ENCODE measurements at regions not wholly inside any gene's neighbourhood (a gene's known extent, or its start where the extent isn't known, plus 50 kb on each side); places are given as distances from the start of the nearest gene placed in this dataset.

- Mint-ChIP-seq H3K4me1 (ENCODE audit: low read depth) (no peaks in the 10 kb centered on the region), H3K4me3 (ENCODE audit: unreplicated experiment) (no peak overlapping the region), H3K27me3 (ENCODE audit: low read depth) (peaks cover 5% of the 10 kb centered on the region), H3K36me3 (ENCODE audit: low read depth) (no peaks in the 10 kb centered on the region), H3K27ac (ENCODE audit: unreplicated experiment) (no peak overlapping the region), H3K9me3 (ENCODE audit: low read depth) (peaks cover 9% of the 10 kb centered on the region)
- no peak for TF ChIP-seq CTCF (IDR thresholded peaks at IDR 0.05)
- no peak for DNase-seq (ENCODE audit: low spot score)
Measured at GRCh38 chr15:92232876-92233275, 160.8 kb upstream of the ST8SIA2 start.

GRCh38 chr15:92243227-92243626 lies 150.5 kb upstream of the ST8SIA2 start:
- DNase-seq (ENCODE audit: low spot score): no peak
- TF ChIP-seq CTCF (IDR thresholded peaks at IDR 0.05): no peak
- Mint-ChIP-seq H3K27me3 (ENCODE audit: low read depth) (peaks cover 12% of the 10 kb centered on the region), H3K4me1 (ENCODE audit: low read depth) (no peaks in the 10 kb centered on the region), H3K27ac (ENCODE audit: unreplicated experiment) (no peak overlapping the region), H3K9me3 (ENCODE audit: low read depth) (peaks cover 14% of the 10 kb centered on the region), H3K4me3 (ENCODE audit: unreplicated experiment) (no peak overlapping the region), H3K36me3 (ENCODE audit: low read depth) (no peaks in the 10 kb centered on the region)

GRCh38 chr15:92244703-92245102 lies 149.0 kb upstream of the ST8SIA2 start:
- TF ChIP-seq CTCF (IDR thresholded peaks at IDR 0.05): no peak
- no peak overlapping the region for H3K4me3 Mint-ChIP-seq (ENCODE audit: unreplicated experiment)
- H3K9me3 Mint-ChIP-seq (ENCODE audit: low read depth): peaks cover 4% of the 10 kb centered on the region
- no peak for DNase-seq (ENCODE audit: low spot score)
- H3K27me3 Mint-ChIP-seq (ENCODE audit: low read depth): peaks cover 12% of the 10 kb centered on the region
- H3K36me3 Mint-ChIP-seq (ENCODE audit: low read depth): no peaks in the 10 kb centered on the region
- H3K4me1 Mint-ChIP-seq (ENCODE audit: low read depth): no peaks in the 10 kb centered on the region
- H3K27ac Mint-ChIP-seq (ENCODE audit: unreplicated experiment): no peak overlapping the region

GRCh38 chr15:92247649-92248242 lies 145.9 kb upstream of the ST8SIA2 start:
- Mint-ChIP-seq H3K36me3 (ENCODE audit: low read depth) (no peaks in the 10 kb centered on the region), H3K4me3 (ENCODE audit: unreplicated experiment) (no peak overlapping the region), H3K9me3 (ENCODE audit: low read depth) (peaks cover 9% of the 10 kb centered on the region), H3K27ac (ENCODE audit: unreplicated experiment) (no peak overlapping the region), H3K4me1 (ENCODE audit: low read depth) (no peaks in the 10 kb centered on the region), H3K27me3 (ENCODE audit: low read depth) (peaks cover 9% of the 10 kb centered on the region)
- no peak for TF ChIP-seq CTCF (IDR thresholded peaks at IDR 0.05)
- no peak for DNase-seq (ENCODE audit: low spot score)

GRCh38 chr15:92266796-92267685 lies 126.6 kb upstream of the ST8SIA2 start:
- no peaks in the 10 kb centered on the region for H3K36me3 Mint-ChIP-seq (ENCODE audit: low read depth)
- H3K4me3 Mint-ChIP-seq (ENCODE audit: unreplicated experiment): no peak overlapping the region
- peaks cover 5% of the 10 kb centered on the region for H3K9me3 Mint-ChIP-seq (ENCODE audit: low read depth)
- no peaks in the 10 kb centered on the region for H3K4me1 Mint-ChIP-seq (ENCODE audit: low read depth)
- TF ChIP-seq CTCF (IDR thresholded peaks at IDR 0.05): no peak
- no peak overlapping the region for H3K27ac Mint-ChIP-seq (ENCODE audit: unreplicated experiment)
- no peak for DNase-seq (ENCODE audit: low spot score)
- H3K27me3 Mint-ChIP-seq (ENCODE audit: low read depth): peaks cover 4% of the 10 kb centered on the region
